ENCODE measurements at regions not wholly inside any gene's neighbourhood (a gene's known extent, or its start where the extent isn't known, plus 50 kb on each side); places are given as distances from the start of the nearest gene placed in this dataset.

GRCh38 chr6:48486876-48487275 is 375.9 kb upstream of the PTCHD4 start:
- TF ChIP-seq POLR2AphosphoS5 (IDR thresholded peaks at IDR 0.05): no peak
- no peak for TF ChIP-seq CTCF (IDR thresholded peaks at IDR 0.05)

All from esophagus muscularis mucosa (tissue), 3 donors.